NCI-H345 treated with DMSO at 0.1 percent for 48 hours (cell line): ENCODE measurements at regions not wholly inside any gene's neighbourhood (a gene's known extent, or its start where the extent isn't known, plus 50 kb on each side); places are given as distances from the start of the nearest gene placed in this dataset.

Source experiments
- DNase-seq: peaks from one replicate; lab custom pipeline; 2025; ENCODE audit not compliant: unreplicated experiment; lab: John Stamatoyannopoulos, UW

GRCh38 chr1:87165177-87165576 lies 163.5 kb upstream of the LMO4 start:
- DNase-seq: no peak

GRCh38 chr1:87167157-87167789 lies 161.4 kb upstream of the LMO4 start:
- no peak for DNase-seq

GRCh38 chr1:87167848-87168525 lies 160.7 kb upstream of the LMO4 start:
- no peak for DNase-seq

- no peak for DNase-seq
These were observed 159.3 kb upstream of the LMO4 start for GRCh38 chr1:87169263-87169910.

- no peak for DNase-seq
These were observed 158.5 kb upstream of the LMO4 start for GRCh38 chr1:87170157-87170556.

- no peak for DNase-seq
These were observed 157.6 kb upstream of the LMO4 start for GRCh38 chr1:87170931-87171598.

- no peak for DNase-seq
These were observed 155.4 kb upstream of the LMO4 start for GRCh38 chr1:87173231-87173630.

- DNase-seq: no peak
These were observed 153.9 kb upstream of the LMO4 start for GRCh38 chr1:87174724-87175245.

- DNase-seq: no peak
These were observed 152.6 kb upstream of the LMO4 start for GRCh38 chr1:87176087-87176486.

- no peak for DNase-seq
These were observed 152.2 kb upstream of the LMO4 start for GRCh38 chr1:87176514-87176913.

- DNase-seq: no peak
These were observed 150.2 kb upstream of the LMO4 start for GRCh38 chr1:87178441-87178840.

- DNase-seq: no peak
These were observed 149.4 kb upstream of the LMO4 start for GRCh38 chr1:87179076-87179810.

- no peak for DNase-seq
These were observed 148.7 kb upstream of the LMO4 start for GRCh38 chr1:87179851-87180519.

GRCh38 chr1:87180682-87181081 lies 148.0 kb upstream of the LMO4 start:
- DNase-seq: no peak

GRCh38 chr1:87182611-87183010 lies 146.1 kb upstream of the LMO4 start:
- no peak for DNase-seq

GRCh38 chr1:87185077-87185476 lies 143.6 kb upstream of the LMO4 start:
- DNase-seq: no peak

GRCh38 chr1:87186346-87186745 lies 142.3 kb upstream of the LMO4 start:
- no peak for DNase-seq

GRCh38 chr1:87188640-87189039 lies 140.0 kb upstream of the LMO4 start:
- no peak for DNase-seq

- DNase-seq: no peak
These were observed 138.3 kb upstream of the LMO4 start for GRCh38 chr1:87190402-87190801.

- DNase-seq: no peak
These were observed 137.0 kb upstream of the LMO4 start for GRCh38 chr1:87191646-87192045.
